Vagina (tissue), 2 donors: ENCODE measurements at regions not wholly inside any gene's neighbourhood (a gene's known extent, or its start where the extent isn't known, plus 50 kb on each side); places are given as distances from the start of the nearest gene placed in this dataset.

Source experiments
- DNase-seq, 2 donors: peaks; one replicate each; pipeline ENCODE4 v3.0.0-alpha.2; 2017; ENCODE audit errors: extremely low spot score in 2 of 2
- H3K27ac ChIP-seq: fragments of 200-600 bp; sonication (generic); one replicate; pipeline ENCODE4 v1.5.1; 2019
- H3K27me3 ChIP-seq: fragments of 200-600 bp; sonication (generic); one replicate; pipeline ENCODE4 v1.5.1; 2019
- H3K36me3 ChIP-seq, 2 donors: fragments of 200-600 bp; sonication (generic); one replicate each; pipeline ENCODE4 v1.5.1; 2017 to 2019
- H3K4me1 ChIP-seq: fragments of 200-600 bp; sonication (generic); one replicate; pipeline ENCODE4 v1.5.1; 2019
- H3K4me3 ChIP-seq, 2 donors: fragments of 200-600 bp; sonication (generic); 1 replicate in 1 of 2; 2 replicates in 1 of 2; pipeline ENCODE4 v1.5.1; 2016 to 2019
- H3K9me3 ChIP-seq: fragments of 200-600 bp; sonication (generic); one replicate; pipeline ENCODE4 v1.5.1; 2019
- CTCF ChIP-seq, 3 experiments: fragments of 450-650 bp in 2 of 3; fragments of 200-600 bp in 1 of 3; sonication (generic) in 1 of 3; IDR thresholded peaks; one replicate each; pipeline ENCODE4 v1.5.1; 2017 to 2019; ENCODE audit warnings: antibody characterized with exemption in 3 of 3, mild to moderate bottlenecking in 2 of 3, moderate library complexity in 2 of 3
- POLR2A ChIP-seq, 2 donors: fragments of 450-650 bp; IDR thresholded peaks; one replicate each; pipeline ENCODE4 v1.6.1; 2017; ENCODE audit warnings: antibody characterized with exemption in 2 of 2, mild to moderate bottlenecking in 2 of 2, moderate library complexity in 2 of 2
- POLR2AphosphoS5 ChIP-seq, 2 donors: sonication (generic); formaldehyde crosslinking; IDR thresholded peaks; one replicate each; pipeline ENCODE4 v1.9.0; 2017; ENCODE audit warnings: antibody characterized with exemption in 2 of 2, mild to moderate bottlenecking in 2 of 2, low read depth in 1 of 2; ENCODE audit not compliant: insufficient read depth in 1 of 2
- intact Hi-C: fragments of 100-400 bp; cut with DNase I; formaldehyde crosslinking; loops from one replicate; pipeline ENCODE4 v1.15.1; 2023

- intact Hi-C loops: no loop called here
- Histone ChIP-seq H3K4me3 (no peak overlapping the region), H3K9me3 (no peaks in the 10 kb centered on the region), H3K4me1 (peaks cover 7% of the 10 kb centered on the region), H3K27me3 (no peaks in the 10 kb centered on the region), H3K36me3 (no peaks in the 10 kb centered on the region), H3K27ac (no peak overlapping the region)
- DNase-seq: no peak
- TF ChIP-seq CTCF (IDR thresholded peaks at IDR 0.05) (no peak), POLR2A (IDR thresholded peaks at IDR 0.05) (no peak), POLR2AphosphoS5 (IDR thresholded peaks at IDR 0.05; ENCODE audit: insufficient read depth in 1 of 2, low read depth in 1 of 2) (no peak)
These were observed 775.6 kb downstream of the NR2F1-AS1 start for GRCh38 chr5:92805446-92805845.

DNA sequence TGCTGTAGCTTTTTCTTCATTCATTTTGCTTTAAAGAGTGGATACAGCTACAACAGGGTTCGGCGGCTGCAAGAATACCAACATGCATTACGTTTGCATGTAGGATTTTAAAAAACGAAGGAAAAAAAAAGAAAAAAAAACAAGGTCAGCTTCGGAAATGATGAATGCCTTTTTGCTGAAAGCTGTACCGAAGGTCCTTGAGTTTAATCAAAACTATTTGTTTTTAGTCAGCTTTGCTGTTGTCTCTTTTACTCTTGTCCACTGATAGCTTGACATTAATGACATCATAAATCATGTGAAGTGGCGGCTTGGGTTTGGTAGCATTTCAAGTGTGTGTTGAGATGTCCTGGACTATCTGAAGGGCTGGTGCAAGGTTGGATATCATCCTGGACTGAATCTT is 779.1 kb downstream of the NR2F1-AS1 start:
- peaks cover 7% of the 10 kb centered on the region for H3K4me1 ChIP-seq
- no peaks in the 10 kb centered on the region for H3K27me3 ChIP-seq
- intact Hi-C loops: no loop called here
- no peak for DNase-seq
- H3K9me3 ChIP-seq: no peaks in the 10 kb centered on the region
- no peaks in the 10 kb centered on the region for H3K36me3 ChIP-seq
- no peak overlapping the region for H3K27ac ChIP-seq
- no peak overlapping the region for H3K4me3 ChIP-seq
- no peak for TF ChIP-seq CTCF (IDR thresholded peaks at IDR 0.05)
- TF ChIP-seq POLR2A (IDR thresholded peaks at IDR 0.05): no peak
- no peak for TF ChIP-seq POLR2AphosphoS5 (IDR thresholded peaks at IDR 0.05; ENCODE audit: insufficient read depth in 1 of 2, low read depth in 1 of 2)

DNA sequence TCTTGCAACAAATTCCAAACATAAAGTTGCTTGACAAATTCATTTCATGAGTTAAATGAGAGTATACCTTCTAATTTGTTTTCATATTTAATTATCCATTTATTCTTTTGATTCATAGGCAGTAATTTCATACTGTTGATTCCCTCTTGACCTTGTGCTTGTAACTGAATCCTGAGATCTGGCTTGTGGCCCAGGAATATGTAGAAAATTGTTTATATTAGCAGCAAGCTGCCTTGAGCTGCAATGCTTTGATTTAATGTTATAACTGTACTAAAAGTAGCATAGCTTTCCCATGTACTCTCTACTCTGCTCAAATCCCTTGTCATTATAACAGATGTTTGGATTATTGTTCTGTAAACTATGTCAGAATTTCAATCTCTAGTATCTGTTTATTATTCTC is 780.7 kb downstream of the NR2F1-AS1 start:
- DNase-seq: no peak
- Histone ChIP-seq H3K9me3 (no peaks in the 10 kb centered on the region), H3K36me3 (no peaks in the 10 kb centered on the region), H3K4me3 (no peak overlapping the region), H3K27me3 (no peaks in the 10 kb centered on the region), H3K27ac (no peak overlapping the region), H3K4me1 (peaks cover 7% of the 10 kb centered on the region)
- TF ChIP-seq CTCF (IDR thresholded peaks at IDR 0.05): no peak
- no peak for TF ChIP-seq POLR2AphosphoS5 (IDR thresholded peaks at IDR 0.05; ENCODE audit: insufficient read depth in 1 of 2, low read depth in 1 of 2)
- TF ChIP-seq POLR2A (IDR thresholded peaks at IDR 0.05): no peak
- intact Hi-C loops: no loop called here

- TF ChIP-seq POLR2AphosphoS5 (IDR thresholded peaks at IDR 0.05; ENCODE audit: insufficient read depth in 1 of 2, low read depth in 1 of 2): no peak
- TF ChIP-seq POLR2A (IDR thresholded peaks at IDR 0.05): no peak
- no peak for TF ChIP-seq CTCF (IDR thresholded peaks at IDR 0.05)
- H3K27me3 ChIP-seq: no peaks in the 10 kb centered on the region
- intact Hi-C loops: no loop called here
- H3K36me3 ChIP-seq: no peaks in the 10 kb centered on the region
- no peak overlapping the region for H3K4me3 ChIP-seq
- H3K27ac ChIP-seq: no peak overlapping the region
- no peak for DNase-seq
- no peaks in the 10 kb centered on the region for H3K4me1 ChIP-seq
- H3K9me3 ChIP-seq: no peaks in the 10 kb centered on the region
These were observed 785.4 kb downstream of the NR2F1-AS1 start for GRCh38 chr5:92795633-92796032.

- TF ChIP-seq POLR2A (IDR thresholded peaks at IDR 0.05) (no peak), POLR2AphosphoS5 (IDR thresholded peaks at IDR 0.05; ENCODE audit: insufficient read depth in 1 of 2, low read depth in 1 of 2) (no peak), CTCF (IDR thresholded peaks at IDR 0.05) (no peak)
- H3K27me3 ChIP-seq: no peaks in the 10 kb centered on the region
- H3K9me3 ChIP-seq: no peaks in the 10 kb centered on the region
- H3K4me3 ChIP-seq: no peak overlapping the region
- H3K27ac ChIP-seq: no peak overlapping the region
- no peak for DNase-seq
- H3K4me1 ChIP-seq: no peaks in the 10 kb centered on the region
- no peaks in the 10 kb centered on the region for H3K36me3 ChIP-seq
- intact Hi-C loops: no loop called here
These were observed 801.0 kb downstream of the NR2F1-AS1 start for GRCh38 chr5:92780057-92780456.
